BJ (cell line): ENCODE measurements at regions not wholly inside any gene's neighbourhood (a gene's known extent, or its start where the extent isn't known, plus 50 kb on each side); places are given as distances from the start of the nearest gene placed in this dataset.

Experiments
- CTCF ChIA-PET: fragments of 350-600 bp; formaldehyde crosslinking; extraction: SDS; loops from one replicate; lab custom pipeline; 2021; ENCODE audit warnings: antibody characterized with exemption, inconsistent platforms; lab: Yijun Ruan, JAX
- POLR2A ChIA-PET: fragments of 300-600 bp; sonication (Branson Sonifier 250); formaldehyde crosslinking; extraction: SDS; loops from one replicate; lab custom pipeline; 2021; ENCODE audit warnings: antibody characterized with exemption; lab: Charles Lee
- DNase-seq: peaks from one replicate; pipeline ENCODE4 v3.0.0-alpha.2; 2011; ENCODE audit warnings: low read depth
- H3K27me3 ChIP-seq: 2 replicates; pipeline ENCODE4 v1.6.0; 2011; ENCODE audit warnings: low read length; ENCODE audit not compliant: control insufficient read depth, insufficient read depth
- H3K36me3 ChIP-seq: 2 replicates; pipeline ENCODE4 v1.5.1; 2011; ENCODE audit warnings: low read length; ENCODE audit not compliant: control insufficient read depth, insufficient read depth
- H3K4me3 ChIP-seq: 2 replicates; pipeline ENCODE4 v1.5.1; 2011; ENCODE audit warnings: low read depth, mild to moderate bottlenecking, control low read depth, low read length
- TF ChIP-seq, protein P1 (sequence below): IDR thresholded peaks from 2 replicates; pipeline ENCODE4 v1.5.1; 2011; ENCODE audit warnings: low read depth, mild to moderate bottlenecking, control low read depth, inconsistent platforms, low read length, moderate library complexity; ENCODE audit not compliant: insufficient read depth

DNA sequence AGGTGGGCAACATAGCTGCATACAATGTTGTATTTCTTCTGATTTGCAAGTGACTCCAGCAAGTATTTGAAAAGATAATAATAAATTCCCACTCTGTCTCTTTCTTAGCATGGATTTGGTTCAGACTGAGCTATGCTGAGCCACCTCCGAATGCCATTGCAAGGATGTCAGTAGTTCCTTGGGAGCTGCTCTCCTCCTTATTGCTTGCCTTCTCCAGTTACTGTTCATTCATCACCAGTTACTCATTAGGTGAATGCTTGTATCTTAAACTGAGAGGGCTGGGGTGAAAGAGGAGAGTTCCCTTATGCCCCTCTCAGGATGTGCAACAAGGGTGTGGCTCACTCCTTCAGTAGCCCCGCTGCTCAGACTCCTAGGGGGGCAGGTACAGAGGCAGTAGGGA, 78.4 kb upstream of the PRKAR2B start:
- no peak for DNase-seq
- H3K4me3 ChIP-seq: no peak overlapping the region
- H3K27me3 ChIP-seq: peaks cover 1% of the 10 kb centered on the region; the same call in 1 of the 2 replicates
- H3K36me3 ChIP-seq: no peaks in the 10 kb centered on the region
- POLR2A ChIA-PET: no interaction called here
- TF ChIP-seq, protein P1, sequence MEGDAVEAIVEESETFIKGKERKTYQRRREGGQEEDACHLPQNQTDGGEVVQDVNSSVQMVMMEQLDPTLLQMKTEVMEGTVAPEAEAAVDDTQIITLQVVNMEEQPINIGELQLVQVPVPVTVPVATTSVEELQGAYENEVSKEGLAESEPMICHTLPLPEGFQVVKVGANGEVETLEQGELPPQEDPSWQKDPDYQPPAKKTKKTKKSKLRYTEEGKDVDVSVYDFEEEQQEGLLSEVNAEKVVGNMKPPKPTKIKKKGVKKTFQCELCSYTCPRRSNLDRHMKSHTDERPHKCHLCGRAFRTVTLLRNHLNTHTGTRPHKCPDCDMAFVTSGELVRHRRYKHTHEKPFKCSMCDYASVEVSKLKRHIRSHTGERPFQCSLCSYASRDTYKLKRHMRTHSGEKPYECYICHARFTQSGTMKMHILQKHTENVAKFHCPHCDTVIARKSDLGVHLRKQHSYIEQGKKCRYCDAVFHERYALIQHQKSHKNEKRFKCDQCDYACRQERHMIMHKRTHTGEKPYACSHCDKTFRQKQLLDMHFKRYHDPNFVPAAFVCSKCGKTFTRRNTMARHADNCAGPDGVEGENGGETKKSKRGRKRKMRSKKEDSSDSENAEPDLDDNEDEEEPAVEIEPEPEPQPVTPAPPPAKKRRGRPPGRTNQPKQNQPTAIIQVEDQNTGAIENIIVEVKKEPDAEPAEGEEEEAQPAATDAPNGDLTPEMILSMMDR: no peak
- CTCF ChIA-PET: interaction anchor here (0.6 to 1.9 kb wide), 3 partner anchors 8 to 17 kb away, joined by 3 read pairs; no protein-coding TSS in a partner anchor

DNA sequence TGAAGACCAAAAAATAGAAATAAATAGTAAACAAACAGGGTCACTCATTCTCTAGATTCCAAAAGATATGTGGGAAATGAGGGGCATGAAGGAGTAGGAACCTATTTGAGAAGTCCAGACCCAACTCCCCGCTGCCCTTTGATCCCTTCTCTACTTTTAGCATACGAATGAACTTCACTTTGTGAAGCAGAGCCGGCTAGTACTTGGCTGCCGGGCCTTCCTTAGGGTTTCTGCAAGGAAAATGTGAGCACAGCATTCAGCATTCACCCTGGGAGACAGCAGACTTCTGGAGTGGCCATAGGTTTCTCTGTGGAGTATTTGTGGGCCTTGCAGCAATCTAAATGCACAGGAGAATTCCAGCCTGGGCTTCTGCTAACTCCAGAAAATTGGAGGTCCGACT, 76.3 kb upstream of the PRKAR2B start:
- POLR2A ChIA-PET: no interaction called here
- CTCF ChIA-PET: no interaction called here
- TF ChIP-seq, protein P1: no peak
- DNase-seq: no peak
- Histone ChIP-seq H3K27me3 (peaks cover 1% of the 10 kb centered on the region; the same call in 1 of the 2 replicates), H3K36me3 (no peaks in the 10 kb centered on the region), H3K4me3 (no peak overlapping the region)

DNA sequence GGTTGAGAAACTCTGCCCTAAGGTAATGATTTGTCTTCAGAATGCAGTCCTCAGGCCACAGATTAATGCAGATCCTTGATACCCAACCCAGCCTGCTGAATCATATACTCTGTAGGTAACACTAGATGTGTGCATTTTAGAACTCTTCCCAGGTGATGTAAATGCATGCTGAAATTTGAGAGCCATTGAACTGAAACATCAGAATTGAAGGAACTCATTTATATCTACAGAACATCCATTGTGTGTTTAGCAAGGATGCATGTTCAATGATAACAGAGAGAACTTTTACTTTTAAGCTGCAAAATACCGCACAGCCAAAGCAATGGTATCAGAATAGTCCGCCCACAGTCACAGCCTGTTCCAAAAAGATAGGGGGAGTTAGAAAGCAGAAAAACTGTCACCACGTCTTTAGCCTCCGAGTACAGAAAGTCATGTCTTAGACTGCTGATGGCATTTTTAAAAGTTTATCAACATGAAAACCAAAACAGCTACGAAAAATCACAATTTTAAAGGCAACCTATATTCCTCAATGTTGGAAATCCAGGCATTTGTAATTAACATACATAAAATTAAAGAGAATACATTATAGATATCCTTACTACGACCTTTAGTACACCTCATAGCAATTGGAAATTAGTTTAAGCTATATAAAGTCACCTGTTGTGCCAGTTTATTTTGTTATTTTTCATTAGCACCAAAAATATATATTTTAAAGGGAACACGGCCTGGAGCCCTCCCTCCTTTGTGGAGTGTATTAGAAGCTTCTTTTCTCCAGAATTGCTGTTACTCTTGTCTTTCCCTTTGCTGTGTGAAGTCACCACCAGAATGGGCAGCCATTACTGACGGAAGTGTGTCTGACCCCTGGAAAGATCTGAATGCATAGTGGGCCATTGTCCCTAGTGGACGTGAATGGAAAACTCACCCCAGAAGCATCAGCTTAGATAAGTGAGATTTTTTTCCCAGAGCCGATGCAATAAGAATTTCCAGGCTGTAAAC, 65.8 kb upstream of the PRKAR2B start:
- POLR2A ChIA-PET: no interaction called here
- no peak overlapping the region for H3K4me3 ChIP-seq
- CTCF ChIA-PET: interaction anchor here (0.9 to 1.3 kb wide), 2 partner anchors 13 to 40 kb away, joined by 3 read pairs; no protein-coding TSS in a partner anchor
- H3K36me3 ChIP-seq: no peaks in the 10 kb centered on the region
- TF ChIP-seq, protein P1: no peak
- H3K27me3 ChIP-seq: peaks cover 1% of the 10 kb centered on the region; the same call in 1 of the 2 replicates
- DNase-seq: no peak

DNA sequence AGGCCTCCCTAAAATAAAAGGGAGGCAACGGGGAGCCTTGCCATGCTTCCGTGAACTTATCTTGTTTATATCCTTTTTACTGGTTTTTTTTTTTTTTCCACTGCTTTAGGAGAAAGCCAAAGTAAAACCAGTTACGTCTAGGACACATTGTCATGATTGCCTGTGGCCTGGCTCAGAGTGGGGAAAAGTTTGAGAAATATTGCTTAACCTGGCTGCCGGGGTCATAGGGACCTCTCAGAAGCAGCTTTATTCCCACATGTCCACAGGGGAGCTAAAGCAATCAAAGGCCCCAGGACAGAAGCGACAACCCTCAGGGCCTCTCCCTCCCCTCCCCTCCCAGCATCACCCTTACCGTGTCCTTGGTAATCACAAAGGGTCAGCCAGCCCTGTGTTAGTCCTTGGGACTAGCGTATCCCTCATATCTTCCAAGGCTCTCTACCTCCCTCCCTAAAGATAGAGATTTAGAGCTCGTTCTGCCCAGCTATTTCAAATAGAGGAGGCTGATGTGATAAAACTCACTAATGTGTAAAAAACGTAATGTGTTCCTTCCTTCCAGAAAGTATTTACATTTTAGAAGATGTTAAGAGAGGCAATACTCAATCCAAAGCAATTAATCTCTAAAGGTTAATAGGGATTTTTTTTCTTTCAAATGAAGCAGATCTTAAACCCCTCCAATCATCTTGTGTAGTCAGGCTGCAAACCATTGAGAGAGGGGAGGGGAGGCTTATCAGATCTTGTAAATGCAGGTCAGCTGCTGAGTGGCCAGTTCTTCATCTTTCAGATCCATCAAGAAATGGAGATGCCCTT, 64.8 kb upstream of the PRKAR2B start:
- no peaks in the 10 kb centered on the region for H3K36me3 ChIP-seq
- no peak overlapping the region for H3K4me3 ChIP-seq
- ChIA-PET CTCF (interaction anchor here (0.7 to 1.4 kb wide), 4 partner anchors 14 to 143 kb away, joined by 3 read pairs; no protein-coding TSS in a partner anchor), POLR2A (no interaction called here)
- H3K27me3 ChIP-seq: peaks cover 1% of the 10 kb centered on the region; the same call in 1 of the 2 replicates
- TF ChIP-seq, protein P1: no peak
- no peak for DNase-seq
